GOT3 (cell line): ENCODE measurements at regions not wholly inside any gene's neighbourhood (a gene's known extent, or its start where the extent isn't known, plus 50 kb on each side); places are given as distances from the start of the nearest gene placed in this dataset.
A peak's percentile ranks its signal among the peaks of the same experiment; 100 is the strongest.
"Not testable (repeated sequence)": the region's sequence is repeated elsewhere in the genome, so short reads cannot be mapped to it uniquely, and the experiment has no call there.

Experiments used
- DNase-seq: peaks from one replicate; lab custom pipeline; 2025; ENCODE audit warnings: mixed read lengths; lab: John Stamatoyannopoulos, UW

DNA sequence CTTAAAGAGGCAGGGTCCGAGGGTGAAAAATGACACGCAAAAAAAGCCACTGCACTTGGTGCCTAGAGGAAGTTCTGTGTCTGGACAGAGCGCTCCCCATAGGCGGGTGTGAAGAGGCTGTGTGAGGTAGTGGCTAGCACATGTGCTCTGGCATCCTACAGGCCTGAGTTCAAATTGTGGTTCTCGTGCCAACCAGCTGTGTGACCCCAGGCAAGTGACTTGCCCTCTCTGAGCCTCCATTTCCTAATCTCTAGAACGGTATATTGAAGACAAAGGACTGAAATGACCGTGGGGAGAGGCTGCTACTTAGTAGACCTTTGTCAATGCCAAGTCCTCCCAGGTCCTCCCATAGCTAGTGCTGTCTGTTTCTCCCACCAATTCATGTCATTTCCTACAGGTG lies 79.1 kb upstream of the MYL10 start:
- no peak for DNase-seq

DNA sequence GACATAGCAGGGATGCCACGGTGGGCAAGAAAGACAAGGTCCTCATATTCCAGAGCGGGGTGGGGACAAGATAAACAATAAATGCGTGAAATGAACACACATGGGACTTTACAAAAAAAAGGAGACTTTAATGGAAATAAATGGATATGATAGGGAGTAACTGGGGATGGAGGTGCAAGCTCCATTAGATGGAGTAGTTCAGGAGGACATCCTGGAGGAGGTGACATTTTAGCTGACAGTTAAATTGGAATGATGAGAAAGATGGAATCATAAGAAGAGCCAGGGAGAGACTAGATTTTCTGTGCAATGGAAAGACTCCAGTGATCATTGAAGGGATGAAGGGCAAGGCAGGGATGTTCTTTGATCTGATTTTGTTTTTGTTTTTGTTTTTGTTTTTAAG lies 83.6 kb upstream of the MYL10 start:
- DNase-seq, result no peak

DNA sequence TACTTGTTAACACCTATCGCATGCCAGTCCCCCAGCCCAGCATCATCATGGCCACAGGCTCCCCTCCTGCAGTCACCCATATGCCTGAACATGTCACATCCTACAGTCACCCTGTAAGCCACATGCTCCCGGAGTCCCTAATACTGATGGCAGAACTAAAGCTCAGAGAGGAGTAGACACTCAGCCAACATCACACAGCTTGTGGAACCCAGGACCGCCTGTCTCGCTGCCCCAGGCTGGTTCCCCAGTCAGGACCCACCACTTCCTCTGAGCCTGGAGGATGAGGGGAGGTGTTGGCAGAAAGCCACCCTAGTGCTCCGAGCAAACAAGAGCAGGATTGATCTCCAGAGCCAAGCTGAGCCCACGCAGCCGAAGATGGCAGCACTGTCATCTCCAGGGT lies 85.0 kb upstream of the MYL10 start:
- no peak for DNase-seq

DNA sequence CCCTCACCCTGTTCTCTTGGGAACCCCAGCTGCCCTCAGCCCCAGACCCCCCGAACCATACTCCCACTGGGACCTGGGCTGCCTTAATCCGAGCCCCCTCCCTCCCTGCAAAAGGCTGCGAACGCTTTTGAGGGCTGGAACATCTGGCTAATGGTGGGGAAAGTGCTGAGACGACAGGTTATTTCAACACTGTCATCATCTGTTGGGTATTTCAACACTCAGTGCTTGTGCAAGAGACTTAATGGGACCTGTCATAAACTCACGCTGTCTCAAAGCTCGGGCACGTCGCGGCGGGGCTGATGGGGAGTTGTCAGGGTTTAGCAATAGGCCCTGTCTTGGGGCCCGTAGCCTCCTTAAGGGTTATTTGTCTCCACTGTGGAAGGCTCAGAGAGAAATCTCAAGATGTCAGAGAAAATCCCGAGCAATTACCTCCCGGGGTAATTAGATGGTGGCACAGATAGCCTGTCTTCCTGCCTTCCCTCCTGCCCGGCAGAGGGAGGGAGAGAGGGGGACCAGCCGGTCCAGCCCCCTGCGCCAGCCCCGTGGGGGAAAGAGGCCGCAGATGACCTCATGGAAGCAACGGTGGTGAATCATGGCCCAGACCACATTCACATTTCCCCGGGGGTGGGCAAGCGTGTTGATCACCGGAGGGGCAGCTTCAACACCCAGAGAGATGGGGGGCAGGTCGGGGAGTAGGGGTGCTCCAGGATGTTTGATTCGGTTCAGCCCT lies 88.7 kb upstream of the MYL10 start:
- DNase-seq, result peak; percentile 77

DNA sequence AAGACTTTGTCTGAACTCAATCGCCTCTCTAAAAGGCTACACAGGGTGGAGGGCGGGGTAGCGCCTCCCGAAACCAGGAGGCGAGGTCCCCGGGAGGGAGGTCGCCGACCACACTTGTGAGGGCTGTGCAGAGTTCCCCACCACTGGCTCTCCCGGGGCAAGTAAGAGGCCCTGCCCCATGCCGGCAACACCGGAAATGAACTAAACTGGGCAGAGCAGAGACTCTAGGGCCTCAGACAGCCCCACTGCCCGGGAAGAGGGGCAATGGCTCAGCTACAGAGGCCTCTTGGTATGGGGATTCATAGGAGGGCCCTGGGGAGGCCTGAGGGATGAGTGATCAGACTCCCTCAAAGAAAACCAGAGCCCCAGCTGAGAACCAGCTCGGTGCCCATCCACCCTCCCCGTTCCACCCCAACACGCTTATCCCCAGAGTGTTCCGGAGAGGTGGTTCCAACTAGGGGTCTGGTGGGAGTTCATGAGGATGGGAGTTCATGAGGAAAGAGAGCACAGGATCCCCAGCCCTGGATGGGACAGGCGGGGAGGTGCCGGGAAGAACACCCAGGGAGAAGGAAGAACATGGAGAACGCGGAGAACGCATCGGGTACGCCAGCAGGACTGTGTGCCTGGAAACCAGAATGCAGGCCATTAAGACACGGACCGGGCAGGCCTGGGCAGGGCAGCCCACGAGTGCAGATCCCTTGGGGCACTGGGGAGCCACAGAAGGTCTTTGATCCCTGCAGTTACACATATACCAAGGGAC lies 89.4 kb upstream of the MYL10 start:
- no peak for DNase-seq

DNA sequence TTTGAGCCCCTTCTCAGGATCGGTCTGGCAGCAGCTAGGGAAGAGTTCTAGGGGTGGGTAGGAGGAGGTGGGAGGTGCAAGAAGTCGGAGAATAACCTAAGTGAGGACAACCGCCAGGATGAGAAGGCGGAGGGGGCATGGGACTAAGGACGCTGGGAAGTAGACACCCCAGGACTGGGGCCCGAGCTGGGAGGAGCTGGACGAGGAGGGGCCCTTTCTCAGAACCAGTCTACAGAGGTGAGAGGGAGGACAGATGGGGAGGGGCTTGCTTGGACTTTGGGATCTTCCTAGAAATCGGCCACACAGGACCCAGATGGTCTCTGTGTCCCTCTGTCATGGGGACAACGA lies 90.0 kb upstream of the MYL10 start:
- no peak for DNase-seq

DNA sequence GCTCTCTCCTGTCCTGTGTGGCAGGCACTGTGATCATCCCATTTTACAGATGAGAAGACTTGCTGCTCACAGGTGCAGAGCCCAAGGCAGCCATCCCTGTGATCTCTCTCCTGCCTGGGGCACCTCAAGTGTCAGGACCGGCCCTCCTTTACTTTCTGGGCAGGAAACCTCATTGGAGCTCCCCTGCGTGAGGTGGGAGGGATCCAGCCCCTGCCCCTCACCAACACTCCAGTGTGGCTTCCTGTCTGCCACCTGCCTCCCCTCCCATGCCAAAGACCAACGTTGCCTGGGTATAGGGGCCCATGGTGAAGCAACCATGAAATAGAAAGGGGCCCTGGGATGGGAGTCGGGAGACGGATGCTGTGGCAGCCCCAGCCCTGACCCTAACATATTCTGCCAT lies 91.2 kb upstream of the MYL10 start:
- no peak for DNase-seq

DNA sequence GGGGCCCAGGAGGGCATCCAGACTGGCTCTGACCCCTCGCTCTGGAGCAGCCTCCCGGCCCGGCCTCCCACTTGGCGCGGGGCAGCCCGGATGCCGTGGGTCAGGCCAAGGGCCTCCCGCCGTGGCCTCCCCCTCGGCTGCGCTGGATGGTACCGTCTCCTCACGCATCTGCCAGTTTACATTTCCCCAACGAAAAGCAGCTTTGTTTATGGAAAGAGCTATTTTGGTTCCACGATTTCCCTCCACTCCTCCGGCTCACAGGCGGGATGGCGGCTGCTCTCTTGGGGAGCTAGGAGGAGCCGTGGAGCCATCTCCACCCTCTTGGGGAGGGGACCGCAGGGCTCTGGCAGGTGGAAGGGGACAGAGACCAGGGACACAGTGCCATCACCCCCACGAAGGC lies 93.2 kb upstream of the MYL10 start:
- DNase-seq, result no peak

DNA sequence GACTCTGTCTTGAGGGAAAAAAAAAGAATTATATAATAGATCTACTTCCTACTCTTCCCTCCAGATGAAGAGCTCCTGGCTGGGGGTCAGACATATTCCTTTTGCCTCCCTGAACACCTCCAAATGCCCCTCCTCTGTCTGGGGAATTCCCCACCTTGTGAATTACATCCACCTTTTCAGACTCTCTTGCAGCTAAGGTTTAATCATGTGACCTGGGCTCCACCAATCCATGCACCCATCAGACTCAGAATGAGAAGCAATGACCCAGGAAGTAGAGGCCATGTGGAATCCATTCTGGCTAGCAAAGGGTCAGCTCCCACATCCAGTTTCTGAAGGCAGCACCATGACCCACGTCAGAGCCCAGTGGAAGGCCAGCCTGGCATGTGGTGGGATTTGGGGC lies 93.6 kb upstream of the CUX1 start:
- DNase-seq, result no peak

DNA sequence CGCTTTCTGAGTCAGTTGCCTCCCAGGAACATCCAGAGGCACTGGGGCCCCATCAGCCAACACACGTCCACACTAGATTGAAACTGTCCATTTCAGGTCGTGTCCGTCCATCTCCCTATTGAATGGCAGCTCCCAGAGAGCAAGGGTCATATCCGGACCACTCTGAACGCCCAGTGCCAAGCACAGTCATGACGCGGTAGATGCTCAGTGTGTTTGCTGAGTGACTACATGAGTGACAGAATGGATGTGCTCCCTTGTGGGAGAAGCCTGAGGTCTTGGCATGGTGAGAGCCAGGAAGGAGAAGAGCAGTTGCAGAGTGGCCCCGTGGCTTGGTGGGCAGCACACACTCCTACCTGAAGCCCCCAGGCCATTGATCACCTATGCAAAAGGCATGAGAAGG lies 92.5 kb upstream of the CUX1 start:
- DNase-seq, result no peak

DNA sequence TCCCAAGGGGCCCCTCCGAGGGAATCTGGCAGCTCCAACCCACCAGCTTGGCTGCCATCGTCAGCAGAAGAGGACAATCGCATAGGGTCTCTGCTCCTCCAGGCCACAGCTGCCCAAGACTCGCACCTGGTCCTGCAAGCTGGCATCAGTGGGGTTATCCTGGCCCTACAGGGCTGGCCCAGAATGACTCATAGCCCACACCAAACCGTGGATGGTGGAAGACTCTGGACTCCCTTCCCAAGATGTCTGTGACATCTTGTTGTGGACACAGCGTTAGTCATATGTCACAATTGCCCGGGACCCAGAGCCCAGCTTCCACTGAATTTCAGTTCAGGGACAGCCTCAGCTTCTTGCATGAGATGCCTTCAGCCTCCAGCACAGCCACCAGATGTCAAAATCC lies 91.5 kb upstream of the CUX1 start:
- DNase-seq, result no peak

DNA sequence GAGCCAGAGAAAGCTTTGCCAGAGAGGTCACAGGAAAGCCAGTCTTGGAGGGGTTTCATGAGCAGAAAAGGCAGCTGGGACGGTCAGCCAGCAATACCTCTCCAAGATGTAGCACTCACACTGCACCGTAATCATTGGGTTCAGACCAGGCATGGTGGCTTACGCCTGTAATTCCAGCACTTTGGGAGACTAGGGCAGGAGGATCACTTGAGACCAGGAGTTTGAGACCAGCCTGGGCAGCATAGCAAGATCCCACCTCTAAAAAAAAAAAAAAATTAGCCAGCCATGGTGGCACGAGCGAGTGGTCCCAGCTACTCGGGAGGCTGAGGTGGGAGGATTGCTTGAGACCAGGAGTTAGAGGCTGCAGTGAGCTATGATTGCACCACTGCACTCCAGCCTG lies 90.2 kb upstream of the CUX1 start:
- no peak for DNase-seq

DNA sequence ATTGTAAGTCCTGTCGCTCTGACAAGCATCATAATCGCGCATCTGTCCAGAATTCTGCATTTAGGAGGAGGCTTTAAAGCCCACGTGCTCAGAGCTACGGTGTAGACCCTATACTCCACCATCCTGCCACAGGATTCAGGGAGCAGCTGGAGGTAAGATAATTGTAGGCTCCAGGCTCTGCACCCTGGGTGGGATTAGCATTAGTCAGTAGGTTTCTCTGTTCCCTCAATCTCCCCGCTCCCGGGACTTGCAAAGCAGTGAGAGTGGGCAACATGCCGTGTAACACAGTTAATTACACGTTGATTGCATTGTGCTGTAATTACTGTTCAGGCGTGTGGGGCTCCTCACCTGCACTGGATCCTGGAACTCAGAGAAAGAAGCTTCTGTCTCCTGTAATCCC lies 89.3 kb upstream of the CUX1 start:
- no peak for DNase-seq

DNA sequence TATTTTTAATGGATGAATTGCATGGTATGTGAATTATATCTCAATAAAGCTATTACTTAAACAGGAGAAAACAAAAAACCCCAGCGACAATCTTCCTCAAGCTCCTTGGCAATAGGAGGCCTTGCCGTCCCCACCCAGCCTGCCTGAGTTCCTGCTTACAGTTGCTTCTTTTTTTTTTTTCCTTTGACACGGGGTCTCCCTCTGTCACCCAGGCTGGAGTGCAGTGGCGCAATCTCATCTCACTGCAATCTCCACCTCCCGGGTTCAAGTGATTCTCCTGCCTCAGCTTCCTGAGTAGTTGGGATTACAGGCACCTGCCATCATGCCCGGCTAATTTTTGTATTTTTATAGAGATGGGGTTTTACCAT lies 88.6 kb upstream of the CUX1 start:
- DNase-seq, result not testable (repeated sequence)

DNA sequence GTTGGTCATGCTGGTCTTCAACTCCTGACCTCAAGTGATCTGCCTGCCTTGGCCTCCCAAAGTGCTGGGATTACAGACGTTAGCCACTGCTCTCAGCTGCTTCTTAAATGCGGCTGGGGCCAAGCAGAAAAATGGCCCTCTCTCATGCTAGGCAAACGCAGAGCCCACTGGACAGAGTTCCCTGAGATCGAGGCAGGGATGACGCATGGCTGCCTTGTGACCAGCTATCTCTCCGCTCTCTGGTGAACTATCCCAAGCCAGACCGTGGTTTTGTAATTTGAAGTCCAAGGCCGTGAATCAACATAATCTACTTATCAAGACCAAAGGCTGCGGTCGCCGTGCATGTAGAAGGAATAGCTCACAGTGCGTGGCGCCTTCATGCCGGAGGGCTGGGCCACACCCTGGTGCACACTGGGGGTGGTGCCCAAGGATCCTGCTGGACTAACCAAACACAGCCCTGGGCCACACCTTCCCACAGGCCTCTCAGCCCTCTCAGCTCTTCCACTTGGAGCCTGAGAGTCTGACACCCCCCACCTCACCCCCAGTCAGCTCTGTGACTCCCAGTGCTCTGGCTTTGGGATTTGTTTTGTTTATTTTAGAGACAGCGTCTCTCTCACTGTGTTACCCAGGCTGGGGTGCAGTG lies 88.1 kb upstream of the CUX1 start:
- DNase-seq, result no peak

DNA sequence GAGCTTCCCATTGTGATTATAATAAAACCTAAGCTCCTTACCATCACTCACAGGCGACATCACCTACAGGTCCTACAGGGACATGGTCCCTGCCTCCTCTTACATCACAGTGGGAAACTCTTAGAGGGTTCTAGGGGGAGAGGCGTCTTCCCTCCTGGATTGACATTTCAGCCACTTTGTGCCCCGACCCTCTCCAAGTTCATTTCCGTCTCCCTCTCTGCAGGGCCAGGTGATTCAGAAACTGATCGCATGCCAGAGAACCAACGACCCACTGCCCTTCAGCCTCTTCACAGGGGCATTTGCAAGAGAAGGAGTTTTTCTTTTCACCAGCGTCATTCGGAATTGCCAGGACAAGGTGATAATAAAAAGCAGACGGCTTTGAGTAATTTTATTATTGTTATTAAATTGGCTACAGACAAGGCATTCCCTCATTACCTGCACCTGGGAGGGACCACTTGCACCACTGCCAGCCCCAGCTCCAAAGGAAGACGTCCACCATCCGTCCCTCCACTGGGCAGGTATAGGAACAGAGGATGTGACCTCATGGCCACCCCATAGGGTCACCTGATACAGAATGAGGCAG lies 85.8 kb upstream of the CUX1 start:
- no peak for DNase-seq

DNA sequence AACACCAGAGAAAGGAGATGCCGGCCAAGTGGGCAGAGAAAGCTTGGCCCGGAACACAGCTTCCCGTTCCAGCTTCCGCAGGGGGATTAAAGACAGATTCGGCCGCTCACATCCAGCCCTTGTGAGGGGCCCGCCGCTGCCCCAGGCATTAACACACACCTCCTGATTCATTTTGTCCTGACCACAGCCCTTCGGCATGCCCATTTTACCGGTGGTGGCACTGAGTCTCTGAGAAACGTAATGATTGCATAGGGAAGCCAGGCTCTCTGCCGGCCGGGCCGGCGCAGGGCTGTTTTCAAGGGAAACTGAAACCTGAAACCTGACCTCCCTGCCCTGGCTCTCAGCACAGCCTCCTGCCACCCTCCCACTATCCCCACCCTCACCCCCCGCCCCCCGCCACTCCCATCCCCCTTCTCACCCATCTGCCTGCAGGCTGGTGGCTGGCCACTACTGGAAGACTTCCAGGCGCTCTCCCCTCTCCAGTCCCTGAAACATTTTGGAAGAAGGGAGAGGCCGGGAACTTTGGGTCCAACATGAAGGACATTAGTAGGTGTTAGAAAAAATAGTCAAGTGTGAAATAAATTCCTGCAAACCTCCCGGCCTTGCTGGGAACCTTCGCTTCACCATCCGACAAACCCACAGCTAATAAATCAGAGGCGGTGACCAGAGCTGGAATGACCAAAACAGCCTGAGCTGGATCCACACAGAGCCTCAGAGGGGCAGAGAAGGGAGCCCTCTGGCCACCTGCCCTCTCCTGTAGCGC lies 83.5 kb upstream of the CUX1 start:
- DNase-seq, result no peak

DNA sequence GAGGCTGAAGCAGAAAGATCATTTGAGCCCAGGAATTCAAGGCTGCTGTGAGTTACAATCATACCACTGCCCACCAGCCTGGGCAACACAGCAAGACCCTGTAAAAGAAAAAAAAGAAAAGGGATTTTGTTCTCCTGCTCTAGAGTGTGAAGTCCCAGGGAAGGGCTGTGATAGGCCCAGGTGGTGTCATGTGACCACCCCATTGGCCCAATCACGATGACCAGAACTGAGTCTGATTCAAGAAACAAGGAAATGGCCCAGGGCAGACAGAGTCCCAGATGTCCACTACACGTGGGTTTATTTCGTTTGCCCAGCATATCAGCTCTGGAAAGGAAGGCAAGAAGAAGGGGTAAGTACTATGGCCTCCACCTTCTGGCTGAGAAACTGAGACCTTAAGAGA lies 81.3 kb upstream of the CUX1 start:
- DNase-seq, result no peak

DNA sequence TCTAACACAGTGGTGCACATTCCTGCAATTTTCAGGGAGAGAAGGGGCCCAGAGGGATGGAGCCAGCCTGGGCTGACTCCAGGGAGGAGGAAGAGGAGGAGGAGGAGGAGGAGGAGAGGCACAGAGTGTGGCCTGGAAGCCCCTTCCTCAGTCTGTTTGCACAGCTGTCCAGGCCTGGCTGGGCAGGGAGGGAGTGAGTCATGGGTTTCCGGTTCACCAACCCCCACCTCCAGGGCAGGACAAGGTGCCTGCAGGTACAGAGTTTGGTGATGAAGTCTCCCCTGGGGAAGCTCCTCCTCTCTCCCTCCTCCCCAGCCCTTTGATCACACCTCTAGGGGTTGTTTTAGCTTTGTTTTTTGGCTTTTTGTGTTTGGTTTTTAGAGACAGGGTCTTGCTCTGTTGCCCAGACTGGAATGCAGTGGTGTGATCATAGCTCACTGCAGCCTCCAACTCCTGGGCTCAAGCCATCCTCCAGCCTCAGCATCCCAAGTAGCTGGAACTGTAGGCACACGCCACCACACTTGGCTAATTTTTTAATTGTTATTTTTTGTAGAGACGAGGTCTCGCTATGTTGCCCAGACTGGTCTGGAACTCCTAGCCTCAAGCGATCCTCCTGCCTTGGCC lies 77.5 kb upstream of the CUX1 start:
- no peak for DNase-seq

DNA sequence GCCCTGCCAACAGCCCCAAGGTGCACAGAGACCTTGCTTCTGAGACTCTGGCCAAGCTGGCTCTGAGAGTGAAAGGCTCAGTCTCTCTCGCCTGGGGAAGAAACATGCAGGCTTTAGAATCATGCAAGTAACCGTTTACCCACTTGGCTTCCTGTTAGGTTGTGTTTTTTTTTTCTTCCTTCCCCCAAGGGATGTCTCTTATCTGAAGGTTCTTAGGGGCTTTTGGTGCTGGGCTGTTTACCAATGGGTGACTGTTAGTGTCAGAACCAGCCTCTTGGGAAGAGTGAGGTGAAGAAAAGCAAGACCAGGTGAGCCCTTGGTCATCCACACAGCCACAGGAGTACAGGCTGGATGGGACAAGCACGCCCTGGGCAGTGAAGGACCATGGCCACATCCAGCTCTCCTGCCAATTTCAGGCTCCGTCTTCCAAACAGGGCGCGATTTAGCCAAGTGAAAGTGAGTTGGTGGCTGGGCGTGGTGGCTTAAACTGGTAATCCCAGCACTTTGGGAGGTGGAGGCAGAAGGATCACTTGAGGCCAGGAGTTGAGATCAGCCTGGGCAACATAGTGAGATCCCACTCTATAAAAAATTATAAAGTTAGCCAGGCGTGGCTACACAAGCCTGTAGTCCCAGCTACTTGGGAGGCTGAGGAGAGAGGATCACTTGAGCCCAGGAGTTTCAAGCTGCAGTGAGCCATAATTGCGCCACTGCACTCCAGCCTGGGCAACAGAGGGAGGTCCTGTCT lies 76.3 kb upstream of the CUX1 start:
- no peak for DNase-seq
